A549 (cell line): ENCODE measurements at regions not wholly inside any gene's neighbourhood (a gene's known extent, or its start where the extent isn't known, plus 50 kb on each side); places are given as distances from the start of the nearest gene placed in this dataset.

ENCODE experiments used
- E2F6 ChIP-seq: IDR thresholded peaks from 2 replicates; pipeline ENCODE4 v1.6.1; 2012; ENCODE audit warnings: low read depth, borderline replicate concordance
- HMGXB4 ChIP-seq: fragments of 250-450 bp; sonication (Bioruptor Pico); IDR thresholded peaks from 2 replicates; pipeline ENCODE4 v1.5.0; 2021; ENCODE audit warnings: mild to moderate bottlenecking, moderate library complexity, borderline replicate concordance
- KDM1A ChIP-seq: fragments of 200-600 bp; sonication (generic); IDR thresholded peaks from 2 replicates; pipeline ENCODE4 v1.6.1; 2016; ENCODE audit warnings: low read depth, mild to moderate bottlenecking
- MAZ ChIP-seq: fragments of 150-350 bp; IDR thresholded peaks from 2 replicates; pipeline ENCODE4 v1.6.1; 2014; ENCODE audit warnings: antibody characterized with exemption, low read depth, low read length, borderline replicate concordance
- POLR2A ChIP-seq: IDR thresholded peaks from 2 replicates; pipeline ENCODE4 v1.6.1; 2012; ENCODE audit warnings: mild to moderate bottlenecking, low read length
- RARB ChIP-seq: fragments of 250-450 bp; sonication (Bioruptor Pico); IDR thresholded peaks from 2 replicates; pipeline ENCODE4 v1.8.0; 2021; ENCODE audit warnings: mild to moderate bottlenecking, moderate library complexity
- TF ChIP-seq, protein P1 (sequence below): fragments of >200 bp; sonication (Bioruptor Twin); formaldehyde crosslinking; IDR thresholded peaks from 3 replicates; pipeline ENCODE4 v1.5.1; 2016

- TF ChIP-seq RARB (CRISPR knock-in tag) (no peak), POLR2A (no peak), MAZ (no peak), HMGXB4 (CRISPR knock-in tag) (no peak), KDM1A (no peak), E2F6 (no peak)
- TF ChIP-seq, protein P1, sequence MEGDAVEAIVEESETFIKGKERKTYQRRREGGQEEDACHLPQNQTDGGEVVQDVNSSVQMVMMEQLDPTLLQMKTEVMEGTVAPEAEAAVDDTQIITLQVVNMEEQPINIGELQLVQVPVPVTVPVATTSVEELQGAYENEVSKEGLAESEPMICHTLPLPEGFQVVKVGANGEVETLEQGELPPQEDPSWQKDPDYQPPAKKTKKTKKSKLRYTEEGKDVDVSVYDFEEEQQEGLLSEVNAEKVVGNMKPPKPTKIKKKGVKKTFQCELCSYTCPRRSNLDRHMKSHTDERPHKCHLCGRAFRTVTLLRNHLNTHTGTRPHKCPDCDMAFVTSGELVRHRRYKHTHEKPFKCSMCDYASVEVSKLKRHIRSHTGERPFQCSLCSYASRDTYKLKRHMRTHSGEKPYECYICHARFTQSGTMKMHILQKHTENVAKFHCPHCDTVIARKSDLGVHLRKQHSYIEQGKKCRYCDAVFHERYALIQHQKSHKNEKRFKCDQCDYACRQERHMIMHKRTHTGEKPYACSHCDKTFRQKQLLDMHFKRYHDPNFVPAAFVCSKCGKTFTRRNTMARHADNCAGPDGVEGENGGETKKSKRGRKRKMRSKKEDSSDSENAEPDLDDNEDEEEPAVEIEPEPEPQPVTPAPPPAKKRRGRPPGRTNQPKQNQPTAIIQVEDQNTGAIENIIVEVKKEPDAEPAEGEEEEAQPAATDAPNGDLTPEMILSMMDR = no peak
Observed at GRCh38 chr4:180500154-180500553, 1743.0 kb upstream of the TENM3 start.
